ENCODE measurements at regions not wholly inside any gene's neighbourhood (a gene's known extent, or its start where the extent isn't known, plus 50 kb on each side); places are given as distances from the start of the nearest gene placed in this dataset.

GRCh38 chr11:115808351-115808940 is 304.2 kb upstream of the CADM1 start:
- Mint-ChIP-seq H3K4me3 (ENCODE audit: low read depth) (no peak overlapping the region), H3K4me1 (ENCODE audit: low read depth) (no peaks in the 10 kb centered on the region), H3K9me3 (ENCODE audit: low read depth) (peaks cover 23% of the 10 kb centered on the region), H3K27me3 (no peaks in the 10 kb centered on the region), H3K27ac (no peak overlapping the region), H3K36me3 (ENCODE audit: insufficient read depth) (peaks cover 6% of the 10 kb centered on the region)
- DNase-seq (ENCODE audit: low spot score, unreplicated experiment): no peak
- no peak for TF ChIP-seq CTCF (IDR thresholded peaks at IDR 0.05; ENCODE audit: unreplicated experiment)

GRCh38 chr11:115806056-115806455 is 301.8 kb upstream of the CADM1 start:
- no peak overlapping the region for H3K27ac Mint-ChIP-seq
- no peak overlapping the region for H3K4me3 Mint-ChIP-seq (ENCODE audit: low read depth)
- no peaks in the 10 kb centered on the region for H3K4me1 Mint-ChIP-seq (ENCODE audit: low read depth)
- H3K27me3 Mint-ChIP-seq: no peaks in the 10 kb centered on the region
- no peak for TF ChIP-seq CTCF (IDR thresholded peaks at IDR 0.05; ENCODE audit: unreplicated experiment)
- H3K36me3 Mint-ChIP-seq (ENCODE audit: insufficient read depth): peaks cover 6% of the 10 kb centered on the region
- peaks cover 23% of the 10 kb centered on the region for H3K9me3 Mint-ChIP-seq (ENCODE audit: low read depth)
- no peak for DNase-seq (ENCODE audit: low spot score, unreplicated experiment)

GRCh38 chr11:115803073-115803740 is 299.0 kb upstream of the CADM1 start:
- no peak overlapping the region for H3K27ac Mint-ChIP-seq
- DNase-seq (ENCODE audit: low spot score, unreplicated experiment): no peak
- peaks cover 5% of the 10 kb centered on the region for H3K36me3 Mint-ChIP-seq (ENCODE audit: insufficient read depth)
- no peaks in the 10 kb centered on the region for H3K4me1 Mint-ChIP-seq (ENCODE audit: low read depth)
- peaks cover 10% of the 10 kb centered on the region for H3K27me3 Mint-ChIP-seq
- no peak overlapping the region for H3K4me3 Mint-ChIP-seq (ENCODE audit: low read depth)
- peaks cover 9% of the 10 kb centered on the region for H3K9me3 Mint-ChIP-seq (ENCODE audit: low read depth)
- TF ChIP-seq CTCF (IDR thresholded peaks at IDR 0.05; ENCODE audit: unreplicated experiment): no peak

GRCh38 chr11:115802641-115803040 is 298.4 kb upstream of the CADM1 start:
- no peak for DNase-seq (ENCODE audit: low spot score, unreplicated experiment)
- no peak for TF ChIP-seq CTCF (IDR thresholded peaks at IDR 0.05; ENCODE audit: unreplicated experiment)
- peaks cover 6% of the 10 kb centered on the region for H3K9me3 Mint-ChIP-seq (ENCODE audit: low read depth)
- no peak overlapping the region for H3K4me3 Mint-ChIP-seq (ENCODE audit: low read depth)
- peaks cover 3% of the 10 kb centered on the region for H3K36me3 Mint-ChIP-seq (ENCODE audit: insufficient read depth)
- H3K27ac Mint-ChIP-seq: no peak overlapping the region
- H3K4me1 Mint-ChIP-seq (ENCODE audit: low read depth): no peaks in the 10 kb centered on the region
- peaks cover 12% of the 10 kb centered on the region for H3K27me3 Mint-ChIP-seq

GRCh38 chr11:115792903-115793302 is 288.7 kb upstream of the CADM1 start:
- H3K4me1 Mint-ChIP-seq (ENCODE audit: low read depth): no peaks in the 10 kb centered on the region

More at GRCh38 chr11:115792903-115793302, 288.7 kb upstream of the CADM1 start:
- TF ChIP-seq CTCF (IDR thresholded peaks at IDR 0.05; ENCODE audit: unreplicated experiment): no peak
- H3K27ac Mint-ChIP-seq: no peak overlapping the region
- H3K4me3 Mint-ChIP-seq (ENCODE audit: low read depth): no peak overlapping the region
- H3K36me3 Mint-ChIP-seq (ENCODE audit: insufficient read depth): no peaks in the 10 kb centered on the region
- H3K27me3 Mint-ChIP-seq: peaks cover 4% of the 10 kb centered on the region
- no peak for DNase-seq (ENCODE audit: low spot score, unreplicated experiment)
- H3K9me3 Mint-ChIP-seq (ENCODE audit: low read depth): peaks cover 9% of the 10 kb centered on the region

All from progenitor cell of endocrine pancreas (in vitro differentiated cells).